ENCODE measurements at regions not wholly inside any gene's neighbourhood (a gene's known extent, or its start where the extent isn't known, plus 50 kb on each side); places are given as distances from the start of the nearest gene placed in this dataset.

GRCh38 chr6:50649086-50649485 is 64.2 kb upstream of the TFAP2D start:
- TF ChIP-seq CTCF (conservative IDR thresholded peaks at IDR 0.05; ENCODE audit: low read depth, low read length) (no peak), EZH2 (IDR thresholded peaks at IDR 0.05; ENCODE audit: borderline replicate concordance, low read depth, low read length, poor library complexity, severe bottlenecking) (no peak)

Measured in A673 (cell line).